ENCODE measurements at regions not wholly inside any gene's neighbourhood (a gene's known extent, or its start where the extent isn't known, plus 50 kb on each side); places are given as distances from the start of the nearest gene placed in this dataset.

GRCh38 chr12:28872654-28873268, 276.3 kb upstream of the FAR2 start:
- no peak for TF ChIP-seq CTCF (IDR thresholded peaks at IDR 0.05)
- Histone ChIP-seq H3K4me3 (no peak overlapping the region), H3K27ac (no peak overlapping the region)
- DNase-seq (ENCODE audit: low spot score): no peak

- H3K27ac ChIP-seq: no peak overlapping the region
- no peak for DNase-seq (ENCODE audit: low spot score)
- H3K4me3 ChIP-seq: no peak overlapping the region
- TF ChIP-seq CTCF (IDR thresholded peaks at IDR 0.05): no peak
Measured at GRCh38 chr12:28874758-28875157, 274.3 kb upstream of the FAR2 start.

- no peak for TF ChIP-seq CTCF (IDR thresholded peaks at IDR 0.05)
- H3K4me3 ChIP-seq: no peak overlapping the region
- DNase-seq (ENCODE audit: low spot score): no peak
- no peak overlapping the region for H3K27ac ChIP-seq
Measured at GRCh38 chr12:28876196-28876798, 272.8 kb upstream of the FAR2 start.

- H3K4me3 ChIP-seq: no peak overlapping the region
- DNase-seq (ENCODE audit: low spot score): no peak
- no peak overlapping the region for H3K27ac ChIP-seq
- TF ChIP-seq CTCF (IDR thresholded peaks at IDR 0.05): no peak
Measured at GRCh38 chr12:28877854-28878253, 271.2 kb upstream of the FAR2 start.

GRCh38 chr12:28878629-28879028, 270.4 kb upstream of the FAR2 start:
- no peak for DNase-seq (ENCODE audit: low spot score)
- Histone ChIP-seq H3K4me3 (no peak overlapping the region), H3K27ac (no peak overlapping the region)
- TF ChIP-seq CTCF (IDR thresholded peaks at IDR 0.05): no peak

GRCh38 chr12:28879379-28879778, 269.7 kb upstream of the FAR2 start:
- Histone ChIP-seq H3K27ac (no peak overlapping the region), H3K4me3 (no peak overlapping the region)
- TF ChIP-seq CTCF (IDR thresholded peaks at IDR 0.05): no peak
- no peak for DNase-seq (ENCODE audit: low spot score)

- no peak for TF ChIP-seq CTCF (IDR thresholded peaks at IDR 0.05)
- no peak for DNase-seq (ENCODE audit: low spot score)
- Histone ChIP-seq H3K4me3 (no peak overlapping the region), H3K27ac (no peak overlapping the region)
Measured at GRCh38 chr12:28882444-28882843, 266.6 kb upstream of the FAR2 start.
